Smooth muscle cell (in vitro differentiated cells): ENCODE measurements at regions not wholly inside any gene's neighbourhood (a gene's known extent, or its start where the extent isn't known, plus 50 kb on each side); places are given as distances from the start of the nearest gene placed in this dataset.

Source experiments
- DNase-seq: peaks from one replicate; lab custom pipeline; 2025; ENCODE audit not compliant: unreplicated experiment; lab: John Stamatoyannopoulos, UW
- H2AFZ ChIP-seq: fragments of 200-600 bp; sonication (generic); 2 replicates; pipeline ENCODE4 v1.6.0; 2016; ENCODE audit warnings: antibody characterized with exemption, low read depth, mild to moderate bottlenecking
- H3F3A ChIP-seq: fragments of 200-600 bp; sonication (generic); 2 replicates; pipeline ENCODE4 v1.6.0; 2017; ENCODE audit warnings: antibody characterized with exemption, low read depth
- H3K27ac ChIP-seq: fragments of 200-600 bp; sonication (generic); 2 replicates; pipeline ENCODE4 v1.5.1; 2016; ENCODE audit warnings: low read depth, mild to moderate bottlenecking
- H3K27me3 ChIP-seq: fragments of 200-600 bp; sonication (generic); 2 replicates; pipeline ENCODE4 v1.6.1; 2016; ENCODE audit warnings: low read depth, mild to moderate bottlenecking
- H3K36me3 ChIP-seq: fragments of 200-600 bp; sonication (generic); 2 replicates; pipeline ENCODE4 v1.5.1; 2016; ENCODE audit warnings: low read depth
- H3K4me1 ChIP-seq: fragments of 200-600 bp; sonication (generic); 2 replicates; pipeline ENCODE4 v1.5.1; 2016; ENCODE audit warnings: low read depth
- H3K4me2 ChIP-seq: fragments of 200-600 bp; sonication (generic); 2 replicates; pipeline ENCODE4 v1.6.0; 2016; ENCODE audit warnings: mild to moderate bottlenecking
- H3K4me3 ChIP-seq: fragments of 200-600 bp; sonication (generic); 2 replicates; pipeline ENCODE4 v1.5.1; 2016; ENCODE audit warnings: mild to moderate bottlenecking
- H3K79me2 ChIP-seq: fragments of 200-600 bp; sonication (generic); 2 replicates; pipeline ENCODE4 v1.6.0; 2016; ENCODE audit warnings: low read depth, mild to moderate bottlenecking
- H3K9ac ChIP-seq: fragments of 200-600 bp; sonication (generic); 2 replicates; pipeline ENCODE4 v1.6.0; 2016; ENCODE audit warnings: low read depth
- H3K9me3 ChIP-seq: fragments of 200-600 bp; sonication (generic); replicated peaks from 2 replicates; pipeline ENCODE4 v1.5.1; 2016; ENCODE audit warnings: low read depth
- H4K20me1 ChIP-seq: fragments of 200-600 bp; sonication (generic); 2 replicates; pipeline ENCODE4 v1.6.0; 2016; ENCODE audit warnings: low read depth
- WGBS: methylation state at CpG from one replicate; pipeline ENCODE4 v1.1.7; 2016; ENCODE audit warnings: low lambda C conversion rate; 5-methylcytosine and 5-hydroxymethylcytosine counted together
- TF ChIP-seq, protein P1 (sequence below): fragments of 200-600 bp; sonication (generic); IDR thresholded peaks from 2 replicates; pipeline ENCODE4 v1.5.1; 2017; ENCODE audit warnings: borderline replicate concordance, mild to moderate bottlenecking, antibody characterized with exemption; ENCODE audit not compliant: insufficient read depth, poor library complexity, severe bottlenecking

DNA sequence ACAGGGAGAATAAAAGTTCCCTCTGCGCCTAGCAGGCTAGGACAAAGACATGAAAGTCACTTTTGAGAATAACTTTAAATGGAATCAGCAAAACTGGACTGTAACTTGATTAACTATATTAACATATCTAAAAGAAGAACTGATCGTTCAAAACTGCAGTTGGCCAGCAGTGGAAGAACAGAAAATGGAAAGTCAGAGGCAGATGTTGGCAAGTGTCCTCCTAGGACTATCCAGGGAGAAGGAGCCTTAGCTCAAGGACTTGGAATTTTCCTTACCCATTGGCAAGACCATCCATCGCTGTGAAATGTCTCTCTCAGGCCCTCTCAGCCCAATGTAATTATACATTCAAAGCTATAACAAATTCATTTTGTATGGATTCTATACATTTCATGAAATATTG lies 419.7 kb downstream of the ATP23 start:
- no peak overlapping the region for H3K4me3 ChIP-seq
- H3K4me1 ChIP-seq: peaks cover 11% of the 10 kb centered on the region
- peaks cover 15% of the 10 kb centered on the region for H3F3A ChIP-seq
- no peaks in the 10 kb centered on the region for H3K27me3 ChIP-seq
- H3K79me2 ChIP-seq: no peaks in the 10 kb centered on the region
- 96% methylated on average over 3 of the region's 3 CpGs for WGBS
- no peak overlapping the region for H3K27ac ChIP-seq
- no peak overlapping the region for H3K9ac ChIP-seq
- TF ChIP-seq, protein P1, sequence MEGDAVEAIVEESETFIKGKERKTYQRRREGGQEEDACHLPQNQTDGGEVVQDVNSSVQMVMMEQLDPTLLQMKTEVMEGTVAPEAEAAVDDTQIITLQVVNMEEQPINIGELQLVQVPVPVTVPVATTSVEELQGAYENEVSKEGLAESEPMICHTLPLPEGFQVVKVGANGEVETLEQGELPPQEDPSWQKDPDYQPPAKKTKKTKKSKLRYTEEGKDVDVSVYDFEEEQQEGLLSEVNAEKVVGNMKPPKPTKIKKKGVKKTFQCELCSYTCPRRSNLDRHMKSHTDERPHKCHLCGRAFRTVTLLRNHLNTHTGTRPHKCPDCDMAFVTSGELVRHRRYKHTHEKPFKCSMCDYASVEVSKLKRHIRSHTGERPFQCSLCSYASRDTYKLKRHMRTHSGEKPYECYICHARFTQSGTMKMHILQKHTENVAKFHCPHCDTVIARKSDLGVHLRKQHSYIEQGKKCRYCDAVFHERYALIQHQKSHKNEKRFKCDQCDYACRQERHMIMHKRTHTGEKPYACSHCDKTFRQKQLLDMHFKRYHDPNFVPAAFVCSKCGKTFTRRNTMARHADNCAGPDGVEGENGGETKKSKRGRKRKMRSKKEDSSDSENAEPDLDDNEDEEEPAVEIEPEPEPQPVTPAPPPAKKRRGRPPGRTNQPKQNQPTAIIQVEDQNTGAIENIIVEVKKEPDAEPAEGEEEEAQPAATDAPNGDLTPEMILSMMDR: no peak
- no peak for DNase-seq
- H2AFZ ChIP-seq: no peak overlapping the region
- H3K9me3 ChIP-seq: no peaks in the 10 kb centered on the region
- H3K36me3 ChIP-seq: no peaks in the 10 kb centered on the region
- H3K4me2 ChIP-seq: no peak overlapping the region
- no peaks in the 10 kb centered on the region for H4K20me1 ChIP-seq

- H3F3A ChIP-seq: peaks cover 15% of the 10 kb centered on the region
- peaks cover 11% of the 10 kb centered on the region for H3K4me1 ChIP-seq
- H2AFZ ChIP-seq: no peak overlapping the region
- no peak for DNase-seq
- H3K27ac ChIP-seq: peak overlapping the region; percentile 84
- no peaks in the 10 kb centered on the region for H3K79me2 ChIP-seq
- H3K27me3 ChIP-seq: no peaks in the 10 kb centered on the region
- peak overlapping the region; percentile 20 for H3K9ac ChIP-seq
- no peaks in the 10 kb centered on the region for H3K36me3 ChIP-seq
- TF ChIP-seq, protein P1: no peak
- H3K9me3 ChIP-seq: no peaks in the 10 kb centered on the region
- no peak overlapping the region for H3K4me3 ChIP-seq
- peak overlapping the region; percentile 36 for H3K4me2 ChIP-seq
- H4K20me1 ChIP-seq: no peaks in the 10 kb centered on the region
These were observed 422.6 kb downstream of the ATP23 start for GRCh38 chr12:58363971-58364370.

DNA sequence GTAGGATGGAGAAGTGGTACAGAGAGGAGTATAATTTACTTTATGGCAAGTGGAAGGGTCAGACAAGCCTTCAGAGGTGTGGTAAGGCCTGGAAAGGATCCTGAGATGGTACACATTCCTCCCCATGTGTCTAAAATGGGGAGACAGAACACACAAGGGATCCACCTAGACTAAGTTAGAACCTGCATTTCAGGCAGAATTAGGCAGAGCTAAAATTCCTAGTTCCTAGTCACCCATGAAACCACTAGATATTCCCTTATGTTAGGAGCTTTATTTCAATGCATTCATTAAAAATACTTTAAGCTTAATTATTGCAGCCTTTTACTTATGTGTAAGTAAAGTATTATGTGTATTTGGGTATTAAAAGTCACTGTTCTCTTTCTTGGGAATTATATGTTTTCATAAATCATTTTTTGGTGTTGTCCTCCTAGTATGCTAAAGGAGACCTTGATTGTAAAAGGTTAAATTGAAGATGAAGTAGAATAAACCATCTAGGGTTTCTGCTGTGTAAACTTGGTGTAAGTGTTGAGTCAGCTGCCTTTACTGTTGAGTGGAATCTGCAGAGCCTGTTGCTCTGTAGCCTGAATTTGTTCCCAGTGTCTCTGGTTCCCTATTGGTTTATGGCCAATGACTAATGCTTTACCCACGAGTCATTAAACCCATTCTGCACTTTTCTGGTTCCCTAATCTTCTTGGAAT lies 423.2 kb downstream of the ATP23 start:
- no peak overlapping the region for H3K4me3 ChIP-seq
- H3K9me3 ChIP-seq: no peaks in the 10 kb centered on the region
- peak overlapping the region; percentile 36 for H3K4me2 ChIP-seq
- DNase-seq: no peak
- no peaks in the 10 kb centered on the region for H4K20me1 ChIP-seq
- peaks cover 15% of the 10 kb centered on the region for H3F3A ChIP-seq
- H3K9ac ChIP-seq: peak overlapping the region; percentile 20
- TF ChIP-seq, protein P1: no peak
- H2AFZ ChIP-seq: no peak overlapping the region
- WGBS: 5% methylated on average over 1 of the region's 1 CpG
- H3K27ac ChIP-seq: peak overlapping the region; percentile 84
- H3K27me3 ChIP-seq: no peaks in the 10 kb centered on the region
- no peaks in the 10 kb centered on the region for H3K79me2 ChIP-seq
- H3K4me1 ChIP-seq: peaks cover 11% of the 10 kb centered on the region
- H3K36me3 ChIP-seq: no peaks in the 10 kb centered on the region

GRCh38 chr12:58365087-58365390 lies 423.7 kb downstream of the ATP23 start:
- no peak overlapping the region for H3K4me3 ChIP-seq
- H4K20me1 ChIP-seq: no peaks in the 10 kb centered on the region
- DNase-seq: no peak
- H3K9ac ChIP-seq: peak overlapping the region; percentile 18
- H3K9me3 ChIP-seq: no peaks in the 10 kb centered on the region
- no peaks in the 10 kb centered on the region for H3K36me3 ChIP-seq
- H3K27me3 ChIP-seq: no peaks in the 10 kb centered on the region
- TF ChIP-seq, protein P1: no peak
- H2AFZ ChIP-seq: no peak overlapping the region
- H3K4me2 ChIP-seq: peak overlapping the region; percentile 75
- H3F3A ChIP-seq: peaks cover 15% of the 10 kb centered on the region
- peaks cover 11% of the 10 kb centered on the region for H3K4me1 ChIP-seq
- no peaks in the 10 kb centered on the region for H3K79me2 ChIP-seq
- peak overlapping the region; percentile 81 for H3K27ac ChIP-seq
- 16% methylated on average over 1 of the region's 1 CpG for WGBS
